Hindlimb muscle (tissue), 1 donor: ENCODE measurements at regions not wholly inside any gene's neighbourhood (a gene's known extent, or its start where the extent isn't known, plus 50 kb on each side); places are given as distances from the start of the nearest gene placed in this dataset.
A peak's percentile ranks its signal among the peaks of the same experiment; 100 is the strongest.

Source experiments
- DNase-seq: peaks from one replicate; pipeline ENCODE4 v3.0.0-alpha.2; 2013

- no peak for DNase-seq
Observed at GRCh38 chr6:130314271-130314670, 51.5 kb upstream of the TMEM200A start.

GRCh38 chr6:130313206-130313605 is 52.6 kb upstream of the TMEM200A start:
- DNase-seq, result no peak

DNA sequence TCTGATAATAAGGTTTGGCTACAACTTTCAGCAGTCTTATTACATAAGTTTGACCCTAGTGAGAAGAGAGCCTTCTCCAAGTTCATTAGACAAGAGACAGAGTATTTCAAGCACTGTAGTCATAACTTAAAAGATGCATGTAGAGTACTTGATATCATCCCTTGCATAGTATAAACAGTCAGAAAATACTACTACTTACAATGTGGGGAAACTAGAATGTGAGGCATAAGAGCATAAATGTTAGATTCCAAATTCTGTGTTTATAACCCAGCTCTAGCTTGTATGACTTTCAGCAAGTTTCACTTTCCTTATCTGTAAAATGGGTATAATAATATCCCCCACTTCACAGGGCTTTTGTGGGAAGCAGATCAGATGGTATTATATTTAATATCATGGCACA is 56.8 kb upstream of the TMEM200A start:
- no peak for DNase-seq

DNA sequence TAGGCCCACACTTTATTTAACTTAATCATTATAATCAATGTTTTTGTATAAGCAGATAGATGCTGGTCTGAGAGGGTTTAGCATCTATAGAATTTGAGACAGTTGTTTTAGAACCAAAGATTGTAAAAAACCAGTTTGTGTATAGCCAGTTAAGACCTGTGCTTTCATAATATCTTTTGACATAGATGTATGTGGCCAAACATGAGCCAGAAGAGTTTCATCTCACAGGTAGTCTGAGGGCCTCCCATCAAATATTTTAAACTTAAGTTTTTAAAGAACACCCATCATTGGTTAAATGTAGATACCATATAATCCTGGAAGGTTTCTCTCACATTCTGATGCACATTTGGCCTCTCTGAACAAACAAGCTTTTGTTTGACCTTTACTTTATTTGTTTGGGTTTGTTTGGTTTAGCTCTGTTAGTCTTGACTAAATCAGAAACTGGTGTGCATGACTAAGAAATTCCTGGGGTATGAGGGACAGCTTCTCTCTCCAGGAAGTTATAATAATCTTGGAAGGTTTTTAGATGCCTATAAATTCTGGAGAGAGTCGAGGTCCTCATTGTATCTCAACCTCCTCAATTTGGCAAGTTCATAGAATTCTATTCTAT is 58.0 kb upstream of the TMEM200A start:
- no peak for DNase-seq

GRCh38 chr6:130306377-130306776 is 59.4 kb upstream of the TMEM200A start:
- no peak for DNase-seq

DNA sequence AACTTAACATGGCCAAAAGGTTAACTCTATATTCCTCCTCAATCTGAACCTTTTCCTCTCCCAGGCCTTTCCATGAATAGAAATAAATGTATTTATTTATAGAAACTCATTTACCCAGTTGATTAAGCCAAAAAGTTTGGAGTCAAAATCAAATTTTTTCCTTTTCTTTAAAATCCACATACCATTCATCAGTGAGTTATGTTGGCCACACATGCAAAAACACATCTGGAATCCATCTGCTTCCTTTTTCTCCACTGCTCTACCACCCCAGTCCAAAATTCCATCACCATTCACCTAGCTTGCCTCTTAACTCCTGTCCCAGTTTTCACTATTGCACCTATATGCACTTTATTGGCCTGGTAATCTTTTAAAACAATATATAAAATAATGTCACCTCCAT is 62.4 kb upstream of the TMEM200A start:
- DNase-seq, result peak; percentile 29

- DNase-seq, result no peak
Observed at GRCh38 chr6:130298258-130298657, 67.6 kb upstream of the TMEM200A start.

- DNase-seq, result no peak
Observed at GRCh38 chr6:130296854-130297253, 69.0 kb upstream of the TMEM200A start.

GRCh38 chr6:130293800-130294199 is 71.0 kb upstream of the SAMD3 start:
- no peak for DNase-seq

GRCh38 chr6:130288065-130288464 is 65.3 kb upstream of the SAMD3 start:
- no peak for DNase-seq

GRCh38 chr6:130282234-130282995 is 59.7 kb upstream of the SAMD3 start:
- DNase-seq, result no peak

DNA sequence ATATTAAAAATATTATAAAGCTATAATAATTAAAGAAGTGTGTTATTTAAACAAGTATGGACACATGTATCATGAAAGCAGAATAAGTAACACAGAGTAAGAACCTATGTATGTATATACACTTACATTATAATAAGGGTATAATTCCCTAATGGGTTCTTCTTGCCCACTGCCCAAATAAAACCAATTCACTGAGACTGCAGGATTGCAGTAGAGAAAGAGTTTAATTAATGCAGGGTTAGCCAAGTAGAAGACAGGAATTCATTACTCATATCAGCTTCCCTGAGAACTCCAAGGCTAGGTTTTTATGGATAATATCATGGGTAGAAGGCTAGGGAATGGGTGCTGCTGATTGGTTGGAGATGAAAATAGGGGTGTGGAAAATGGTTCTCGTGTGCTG is 53.8 kb upstream of the SAMD3 start:
- no peak for DNase-seq

DNA sequence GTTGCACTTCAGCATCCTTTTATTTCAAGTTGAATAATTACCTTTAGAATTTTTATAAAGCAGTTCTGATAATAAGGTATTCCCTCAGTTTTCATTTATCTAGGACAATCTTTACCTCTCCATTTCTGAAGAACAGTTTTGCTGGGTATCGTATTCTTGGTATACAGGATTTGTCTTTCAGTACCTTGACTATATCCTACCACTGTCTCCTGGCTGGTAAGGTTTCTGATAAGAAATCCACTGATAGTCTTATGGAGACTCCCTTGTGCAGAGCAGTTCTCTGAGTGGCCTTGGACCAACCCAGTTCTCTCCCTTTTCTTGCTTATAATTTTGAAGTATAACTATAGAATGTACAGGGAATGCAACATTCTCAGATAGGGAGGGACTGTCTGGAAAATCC is 51.3 kb upstream of the SAMD3 start:
- DNase-seq, result no peak
